ENCODE measurements at regions not wholly inside any gene's neighbourhood (a gene's known extent, or its start where the extent isn't known, plus 50 kb on each side); places are given as distances from the start of the nearest gene placed in this dataset.

- TF ChIP-seq CTCF (conservative IDR thresholded peaks at IDR 0.05; ENCODE audit: low read length) (no peak), EZH2phosphoT487 (IDR thresholded peaks at IDR 0.05; ENCODE audit: borderline replicate concordance, low read depth, low read length) (no peak)
Observed at GRCh38 chr13:84821261-84821660, 939.0 kb upstream of the SLITRK1 start.
